ENCODE measurements at regions not wholly inside any gene's neighbourhood (a gene's known extent, or its start where the extent isn't known, plus 50 kb on each side); places are given as distances from the start of the nearest gene placed in this dataset.

GRCh38 chr3:24046214-24046613, 101.1 kb downstream of the NR1D2 start:
- no peak for TF ChIP-seq CTCF (IDR thresholded peaks at IDR 0.05 in 8 of 11, conservative IDR thresholded peaks at IDR 0.05 in 3 of 11)
- no peak for TF ChIP-seq POLR2A (IDR thresholded peaks at IDR 0.05)

Data from spleen (tissue), 7 donors.